Central memory CD8-positive, alpha-beta T cell (primary cell): ENCODE measurements at regions not wholly inside any gene's neighbourhood (a gene's known extent, or its start where the extent isn't known, plus 50 kb on each side); places are given as distances from the start of the nearest gene placed in this dataset.

ENCODE experiments used
- ATAC-seq: fragments of 150-1000 bp; cut with Tn5 transposase; replicated peaks from 2 replicates; pipeline ENCODE4 v1.10.0; 2022; ENCODE audit warnings: mild to moderate bottlenecking, moderate FRiP score, moderate number of reproducible peaks; ENCODE audit not compliant: poor library complexity, severe bottlenecking; ENCODE audit errors: extremely low read depth
- DNase-seq, 2 donors: peaks; one replicate each; pipeline ENCODE4 v3.0.0; 2021; ENCODE audit warnings: low spot score in 2 of 2
- H3K27ac Mint-ChIP-seq: one replicate; pipeline ENCODE4 v1.8.0; 2022; ENCODE audit warnings: low read depth, mild to moderate bottlenecking, moderate library complexity, mixed read lengths
- H3K27me3 Mint-ChIP-seq: one replicate; pipeline ENCODE4 v1.8.0; 2022; ENCODE audit warnings: mixed read lengths
- H3K36me3 Mint-ChIP-seq: one replicate; pipeline ENCODE4 v1.8.0; 2022; ENCODE audit warnings: mild to moderate bottlenecking, moderate library complexity, mixed read lengths; ENCODE audit not compliant: insufficient read depth
- H3K4me1 Mint-ChIP-seq: one replicate; pipeline ENCODE4 v1.8.0; 2022; ENCODE audit warnings: mixed read lengths
- H3K4me3 Mint-ChIP-seq: one replicate; pipeline ENCODE4 v1.8.0; 2022; ENCODE audit warnings: mild to moderate bottlenecking, moderate library complexity, mixed read lengths
- H3K9me3 Mint-ChIP-seq: one replicate; pipeline ENCODE4 v1.8.0; 2022; ENCODE audit warnings: mixed read lengths

- peaks cover 7% of the 10 kb centered on the region for H3K9me3 Mint-ChIP-seq
- peaks cover 88% of the 10 kb centered on the region for H3K27me3 Mint-ChIP-seq
- no peak overlapping the region for H3K27ac Mint-ChIP-seq
- H3K4me1 Mint-ChIP-seq, result no peaks in the 10 kb centered on the region
- no peak for DNase-seq
- ATAC-seq, result no peak
- no peak overlapping the region for H3K4me3 Mint-ChIP-seq
- H3K36me3 Mint-ChIP-seq, result no peaks in the 10 kb centered on the region
These were observed 129.9 kb downstream of the TMEM132E start for GRCh38 chr17:34709158-34709754.

GRCh38 chr17:34706029-34706428, 126.6 kb downstream of the TMEM132E start:
- ATAC-seq (no peak), DNase-seq (no peak)
- Mint-ChIP-seq H3K36me3 (no peaks in the 10 kb centered on the region), H3K9me3 (peaks cover 7% of the 10 kb centered on the region), H3K4me1 (no peaks in the 10 kb centered on the region), H3K27ac (no peak overlapping the region), H3K27me3 (peaks cover 74% of the 10 kb centered on the region), H3K4me3 (no peak overlapping the region)

GRCh38 chr17:34703533-34703932, 124.2 kb downstream of the TMEM132E start:
- Mint-ChIP-seq H3K4me1 (no peaks in the 10 kb centered on the region), H3K4me3 (no peak overlapping the region), H3K9me3 (peaks cover 7% of the 10 kb centered on the region), H3K27me3 (peaks cover 74% of the 10 kb centered on the region), H3K27ac (no peak overlapping the region), H3K36me3 (no peaks in the 10 kb centered on the region)
- ATAC-seq, result no peak
- DNase-seq, result no peak

GRCh38 chr17:34699181-34699580, 119.8 kb downstream of the TMEM132E start:
- H3K4me3 Mint-ChIP-seq, result no peak overlapping the region
- H3K36me3 Mint-ChIP-seq, result no peaks in the 10 kb centered on the region
- peaks cover 52% of the 10 kb centered on the region for H3K27me3 Mint-ChIP-seq

GRCh38 chr17:34692920-34693319, 113.5 kb downstream of the TMEM132E start:
- no peak for DNase-seq
- Mint-ChIP-seq H3K27ac (no peak overlapping the region), H3K4me1 (no peaks in the 10 kb centered on the region), H3K4me3 (no peak overlapping the region), H3K36me3 (no peaks in the 10 kb centered on the region), H3K27me3 (peaks cover 62% of the 10 kb centered on the region), H3K9me3 (peaks cover 4% of the 10 kb centered on the region)
- ATAC-seq, result no peak

More at GRCh38 chr17:34699181-34699580, 119.8 kb downstream of the TMEM132E start:
- no peak for ATAC-seq
- no peaks in the 10 kb centered on the region for H3K9me3 Mint-ChIP-seq
- H3K27ac Mint-ChIP-seq, result no peak overlapping the region
- DNase-seq, result no peak
- no peaks in the 10 kb centered on the region for H3K4me1 Mint-ChIP-seq
